K562 (cell line): ENCODE measurements at regions not wholly inside any gene's neighbourhood (a gene's known extent, or its start where the extent isn't known, plus 50 kb on each side); places are given as distances from the start of the nearest gene placed in this dataset.

Experiments
- ATF7 ChIP-seq: fragments of 450-650 bp; IDR thresholded peaks from 2 replicates; pipeline ENCODE4 v1.7.1; 2014; ENCODE audit warnings: mild to moderate bottlenecking, moderate library complexity
- GTF3C2 ChIP-seq: IDR thresholded peaks from 3 replicates; pipeline ENCODE4 v1.6.1; 2011; ENCODE audit warnings: borderline replicate concordance, mild to moderate bottlenecking, moderate library complexity; ENCODE audit not compliant: insufficient read length; ENCODE audit errors: extremely low read depth
- PHB ChIP-seq: fragments of 250-450 bp; sonication (Bioruptor Pico); IDR thresholded peaks from 2 replicates; pipeline ENCODE4 v1.5.0; 2021
- PHF21A ChIP-seq: fragments of 450-650 bp; IDR thresholded peaks from 2 replicates; pipeline ENCODE4 v1.6.1; 2017; ENCODE audit warnings: low read depth, borderline replicate concordance
- PTBP1 ChIP-seq: fragments of 200-400 bp; formaldehyde crosslinking; IDR thresholded peaks from 2 replicates; pipeline ENCODE4 v1.6.1; 2017; ENCODE audit warnings: low read depth, low read length
- PURB ChIP-seq: sonication (generic); formaldehyde crosslinking; IDR thresholded peaks from 2 replicates; pipeline ENCODE4 v1.9.0; 2021; ENCODE audit warnings: low read depth, mild to moderate bottlenecking, missing genetic modification reagents
- SNAPC5 ChIP-seq: fragments of 250-450 bp; sonication (Bioruptor Pico); IDR thresholded peaks from 2 replicates; pipeline ENCODE4 v1.8.0; 2021; ENCODE audit warnings: moderate library complexity, mild to moderate bottlenecking, inconsistent platforms
- SPI1 ChIP-seq: IDR thresholded peaks from 2 replicates; pipeline ENCODE4 v1.6.1; 2011; ENCODE audit warnings: low read depth, low read length, control low read depth, borderline replicate concordance
- ZKSCAN1 ChIP-seq: fragments of 150-350 bp; IDR thresholded peaks from 2 replicates; pipeline ENCODE4 v1.6.1; 2016; ENCODE audit warnings: low read depth, low read length
- ZNF280B ChIP-seq: fragments of 250-450 bp; sonication (Bioruptor Pico); IDR thresholded peaks from 2 replicates; pipeline ENCODE4 v1.5.1; 2021; ENCODE audit warnings: mild to moderate bottlenecking
- ZNF324 ChIP-seq: fragments of 250-450 bp; sonication (Bioruptor Pico); IDR thresholded peaks from 2 replicates; pipeline ENCODE4 v1.4.0; 2020; ENCODE audit warnings: mild to moderate bottlenecking
- TF ChIP-seq, protein P1 (sequence below): fragments of 200-800 bp; sonication (Bioruptor generic); IDR thresholded peaks from 2 replicates; pipeline ENCODE4 v1.6.1; 2017; ENCODE audit warnings: missing genetic modification characterization, missing compliant biosample characterization
- TF ChIP-seq, protein P2 (sequence below): fragments of 450-650 bp; formaldehyde crosslinking; IDR thresholded peaks from 2 replicates; pipeline ENCODE4 v1.4.0; 2022; ENCODE audit warnings: missing genetic modification characterization

DNA sequence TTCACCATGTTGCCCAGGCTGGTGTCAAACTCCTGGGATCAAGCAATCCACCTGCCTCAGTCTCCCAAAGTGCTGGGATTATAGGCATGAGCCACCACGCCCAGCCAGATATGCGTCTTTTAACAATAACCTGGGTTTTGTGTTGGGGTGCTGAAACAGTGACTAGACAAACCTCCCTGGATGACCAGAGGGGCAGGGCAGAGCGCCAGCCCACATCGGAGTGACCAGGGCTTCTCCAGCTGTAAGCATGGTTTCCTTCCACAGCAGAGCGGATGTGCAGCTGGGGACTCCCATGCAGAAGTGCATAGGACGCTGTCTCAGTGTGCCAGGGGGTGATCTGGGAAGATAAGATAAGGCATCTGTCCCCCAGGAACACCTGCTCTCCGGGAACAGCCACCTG, 244.9 kb downstream of the IRX2 start (continued):
- TF ChIP-seq, protein P1, sequence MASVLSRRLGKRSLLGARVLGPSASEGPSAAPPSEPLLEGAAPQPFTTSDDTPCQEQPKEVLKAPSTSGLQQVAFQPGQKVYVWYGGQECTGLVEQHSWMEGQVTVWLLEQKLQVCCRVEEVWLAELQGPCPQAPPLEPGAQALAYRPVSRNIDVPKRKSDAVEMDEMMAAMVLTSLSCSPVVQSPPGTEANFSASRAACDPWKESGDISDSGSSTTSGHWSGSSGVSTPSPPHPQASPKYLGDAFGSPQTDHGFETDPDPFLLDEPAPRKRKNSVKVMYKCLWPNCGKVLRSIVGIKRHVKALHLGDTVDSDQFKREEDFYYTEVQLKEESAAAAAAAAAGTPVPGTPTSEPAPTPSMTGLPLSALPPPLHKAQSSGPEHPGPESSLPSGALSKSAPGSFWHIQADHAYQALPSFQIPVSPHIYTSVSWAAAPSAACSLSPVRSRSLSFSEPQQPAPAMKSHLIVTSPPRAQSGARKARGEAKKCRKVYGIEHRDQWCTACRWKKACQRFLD (CRISPR knock-in tag): no peak
- TF ChIP-seq PHF21A: no peak
- TF ChIP-seq ATF7: no peak
- no peak for TF ChIP-seq ZNF280B (CRISPR knock-in tag)
- TF ChIP-seq, protein P2, sequence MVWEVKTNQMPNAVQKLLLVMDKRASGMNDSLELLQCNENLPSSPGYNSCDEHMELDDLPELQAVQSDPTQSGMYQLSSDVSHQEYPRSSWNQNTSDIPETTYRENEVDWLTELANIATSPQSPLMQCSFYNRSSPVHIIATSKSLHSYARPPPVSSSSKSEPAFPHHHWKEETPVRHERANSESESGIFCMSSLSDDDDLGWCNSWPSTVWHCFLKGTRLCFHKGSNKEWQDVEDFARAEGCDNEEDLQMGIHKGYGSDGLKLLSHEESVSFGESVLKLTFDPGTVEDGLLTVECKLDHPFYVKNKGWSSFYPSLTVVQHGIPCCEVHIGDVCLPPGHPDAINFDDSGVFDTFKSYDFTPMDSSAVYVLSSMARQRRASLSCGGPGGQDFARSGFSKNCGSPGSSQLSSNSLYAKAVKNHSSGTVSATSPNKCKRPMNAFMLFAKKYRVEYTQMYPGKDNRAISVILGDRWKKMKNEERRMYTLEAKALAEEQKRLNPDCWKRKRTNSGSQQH: no peak
- TF ChIP-seq ZNF324 (CRISPR knock-in tag): no peak
- no peak for TF ChIP-seq ZKSCAN1
- TF ChIP-seq SNAPC5 (CRISPR knock-in tag): no peak
- no peak for TF ChIP-seq PURB
- no peak for TF ChIP-seq SPI1
- TF ChIP-seq PHB: no peak
- TF ChIP-seq GTF3C2: no peak
- TF ChIP-seq PTBP1: no peak
